GM21825 (cell line): ENCODE measurements at regions not wholly inside any gene's neighbourhood (a gene's known extent, or its start where the extent isn't known, plus 50 kb on each side); places are given as distances from the start of the nearest gene placed in this dataset.
A peak's percentile ranks its signal among the peaks of the same experiment; 100 is the strongest.

Experiments
- ATAC-seq: cut with Tn5 transposase; IDR thresholded peaks from one replicate; pipeline ENCODE4 v1.9.1; 2021; ENCODE audit warnings: mild to moderate bottlenecking, moderate library complexity; ENCODE audit not compliant: unreplicated experiment

GRCh38 chr5:97542469-97542868, 359.4 kb upstream of the RIOK2 start:
- no peak for ATAC-seq

DNA sequence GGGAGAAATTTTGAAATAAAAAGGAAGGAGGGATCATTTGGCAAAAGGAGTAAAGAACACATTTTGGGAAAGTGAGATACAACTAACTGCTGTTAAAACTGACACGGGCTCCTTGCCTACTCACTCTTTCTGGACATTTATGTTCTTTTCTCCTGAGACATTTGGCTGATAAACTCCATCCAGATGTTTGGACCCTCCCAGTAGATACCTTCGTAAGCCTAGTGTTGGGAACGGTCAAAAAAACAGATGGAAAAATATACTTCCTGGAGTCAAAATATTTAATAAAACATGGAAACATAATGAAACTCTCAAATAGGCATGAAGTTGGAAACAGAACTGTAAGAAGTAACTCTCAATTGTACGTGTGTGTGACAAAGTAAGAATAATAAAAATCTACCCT, 360.1 kb upstream of the RIOK2 start:
- no peak for ATAC-seq

GRCh38 chr5:97544240-97544639, 361.2 kb upstream of the RIOK2 start:
- ATAC-seq = no peak

DNA sequence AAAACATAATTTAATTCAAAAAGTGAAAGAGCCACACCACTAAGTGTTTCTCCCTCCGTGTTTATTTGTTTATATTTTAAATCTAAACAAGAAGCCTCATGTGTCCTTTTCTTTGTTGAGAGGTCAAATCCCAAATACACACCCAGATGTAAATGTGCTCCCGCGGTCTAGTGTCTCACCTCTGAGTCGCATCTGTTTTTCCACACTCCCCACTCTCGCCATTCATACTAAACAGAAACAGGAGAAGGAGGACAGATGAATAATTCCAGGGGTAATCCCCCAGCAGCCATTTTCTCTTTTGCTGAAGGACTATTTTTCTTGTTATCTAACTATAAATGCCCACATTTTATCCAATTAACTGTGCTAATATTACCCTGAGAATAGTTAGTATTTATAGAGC, 361.6 kb upstream of the RIOK2 start:
- no peak for ATAC-seq

DNA sequence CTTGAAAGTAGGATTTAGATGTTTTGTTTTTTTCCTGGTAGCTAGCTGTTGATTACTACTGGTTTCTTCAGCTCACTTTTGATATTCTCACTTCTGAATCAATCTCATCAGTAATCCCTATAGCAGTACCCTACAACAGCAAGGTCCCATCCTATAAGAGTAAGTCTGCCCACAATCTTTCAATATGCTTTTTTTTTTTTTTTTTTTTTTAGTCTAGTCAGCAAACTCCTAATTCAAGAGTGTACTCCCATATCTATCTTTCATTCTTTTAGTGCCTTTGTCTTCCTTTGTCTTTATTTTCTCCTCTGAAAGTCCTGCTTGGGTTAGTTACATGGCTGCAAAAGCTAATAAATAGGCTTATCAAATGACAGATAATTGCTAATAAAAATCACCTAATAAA, 362.4 kb upstream of the RIOK2 start:
- no peak for ATAC-seq

GRCh38 chr5:97545886-97546535, 363.0 kb upstream of the RIOK2 start:
- no peak for ATAC-seq

DNA sequence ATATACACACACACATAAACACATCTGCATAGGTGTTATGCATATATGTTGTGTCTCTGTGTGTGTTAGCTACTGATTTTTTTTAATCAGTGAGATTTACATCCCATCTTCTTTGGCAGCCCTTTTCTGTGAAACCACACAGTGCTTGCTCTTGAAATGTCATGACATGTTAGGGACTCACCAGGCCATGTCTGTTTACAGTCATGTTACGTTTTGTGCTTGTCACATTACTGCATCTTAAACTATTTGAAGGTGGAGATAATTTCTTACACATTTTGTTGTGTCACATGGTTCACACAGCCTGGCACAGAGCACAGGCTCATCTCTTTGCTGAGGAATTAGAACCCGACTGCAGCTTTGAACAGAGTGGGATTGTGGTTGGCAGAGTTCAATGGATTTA, 364.4 kb upstream of the RIOK2 start:
- no peak for ATAC-seq

- ATAC-seq = peak; percentile 82
Measured at GRCh38 chr5:97547999-97548738, 365.1 kb upstream of the RIOK2 start.

DNA sequence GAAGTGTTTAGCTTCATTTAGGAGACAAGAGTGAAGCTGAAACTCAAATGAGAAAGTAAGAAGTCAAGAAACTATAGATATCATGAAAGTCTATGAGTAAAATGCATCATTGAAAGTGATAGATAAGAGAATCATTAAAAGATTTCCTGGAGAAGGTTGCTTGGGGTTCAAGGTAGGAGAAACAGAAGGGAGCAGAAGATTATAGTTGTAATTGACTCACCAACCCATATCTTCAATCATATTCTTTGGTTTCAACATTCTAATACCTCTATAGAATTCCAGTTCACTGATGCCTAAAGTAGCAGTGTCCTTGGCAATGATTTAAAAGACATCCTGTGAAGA, 365.7 kb upstream of the RIOK2 start:
- ATAC-seq = no peak

GRCh38 chr5:97549496-97549895, 366.4 kb upstream of the RIOK2 start:
- no peak for ATAC-seq

DNA sequence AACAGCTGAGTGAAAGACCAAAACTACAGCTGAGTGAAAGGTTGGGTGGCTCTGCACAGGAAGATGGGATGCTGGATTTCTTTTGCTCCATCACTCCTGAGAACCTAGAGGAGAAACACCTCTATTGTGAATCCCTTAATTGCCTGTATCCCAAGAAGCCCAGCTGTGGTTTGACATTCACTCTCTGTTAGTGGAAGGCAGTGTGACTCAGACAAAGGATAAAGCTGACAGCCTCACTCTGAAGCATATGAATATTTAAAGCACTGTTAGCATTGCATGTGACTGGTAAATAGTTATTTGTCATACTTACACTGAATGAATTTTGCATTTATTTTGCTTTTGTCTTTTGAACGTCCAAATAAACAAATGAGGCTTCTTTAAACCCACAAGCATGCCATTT, 367.1 kb upstream of the RIOK2 start:
- ATAC-seq = no peak

GRCh38 chr5:97550818-97551217, 367.8 kb upstream of the RIOK2 start:
- ATAC-seq = no peak

DNA sequence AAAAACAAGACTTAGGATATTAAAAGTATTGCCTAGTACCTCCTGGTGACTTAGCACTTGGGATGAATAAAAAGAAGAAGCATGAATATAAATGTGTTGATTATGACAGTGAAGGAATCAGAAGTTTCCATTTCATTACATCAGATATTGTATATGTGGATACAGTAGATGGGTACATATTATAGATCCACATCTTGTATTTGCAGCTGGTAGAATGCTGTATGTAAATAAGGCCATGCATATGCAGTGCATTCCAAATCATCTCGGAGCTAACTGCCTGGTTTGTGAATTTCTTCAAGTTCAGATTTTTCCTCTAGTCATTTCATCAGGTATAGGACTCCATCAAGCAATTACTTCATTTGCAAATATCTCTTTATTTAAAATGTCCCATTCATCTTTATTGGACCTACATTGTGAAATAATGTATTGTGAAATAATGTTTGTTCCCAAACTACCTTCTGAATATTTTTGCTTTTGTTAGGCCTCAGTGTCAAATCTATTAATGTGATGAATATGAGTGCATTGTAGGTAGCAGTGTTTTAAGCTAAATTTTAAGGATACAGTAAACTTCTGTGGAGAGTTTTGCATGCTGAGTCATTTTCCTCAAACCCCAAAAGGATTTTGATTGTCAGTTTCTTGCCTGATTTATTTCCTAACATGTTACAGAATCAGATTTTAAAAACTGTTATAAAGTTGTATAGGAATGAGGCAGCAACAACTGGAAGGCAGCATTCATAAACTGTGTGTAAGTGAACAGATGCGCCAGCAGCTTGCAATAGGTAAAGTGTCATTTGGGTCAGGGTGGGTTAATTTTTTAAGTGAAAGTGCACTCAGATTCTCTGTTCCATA, 370.8 kb upstream of the RIOK2 start:
- no peak for ATAC-seq

- no peak for ATAC-seq
Measured at GRCh38 chr5:97554977-97555643, 372.1 kb upstream of the RIOK2 start.

- ATAC-seq = no peak
Measured at GRCh38 chr5:97555644-97555981, 372.6 kb upstream of the RIOK2 start.

- no peak for ATAC-seq
Measured at GRCh38 chr5:97559827-97560598, 377.0 kb upstream of the RIOK2 start.

DNA sequence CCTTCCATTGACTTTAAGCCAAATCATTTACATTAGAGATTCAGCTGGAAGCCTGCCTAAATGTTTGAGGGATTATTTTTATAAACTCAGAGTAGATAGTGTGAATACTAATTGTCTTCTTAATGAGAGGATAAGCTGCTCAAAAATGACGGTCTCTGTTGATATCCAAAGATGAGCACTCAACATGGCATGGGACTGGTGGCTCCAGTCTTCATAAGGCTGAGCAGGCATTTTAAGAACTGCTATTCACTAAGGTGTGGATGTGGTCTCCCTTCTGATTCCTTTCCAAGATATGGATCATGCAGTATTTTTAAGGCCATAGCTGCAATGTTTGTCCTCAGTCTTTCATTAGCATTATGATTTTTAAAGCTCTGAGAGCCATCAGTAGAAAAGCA, 377.5 kb upstream of the RIOK2 start:
- ATAC-seq = no peak

GRCh38 chr5:97563050-97563657, 380.1 kb upstream of the RIOK2 start:
- ATAC-seq = no peak

GRCh38 chr5:97568382-97568781, 385.3 kb upstream of the RIOK2 start:
- no peak for ATAC-seq

GRCh38 chr5:97570242-97570641, 387.2 kb upstream of the RIOK2 start:
- ATAC-seq = no peak
